Lung (tissue), 11 donors: ENCODE measurements at regions not wholly inside any gene's neighbourhood (a gene's known extent, or its start where the extent isn't known, plus 50 kb on each side); places are given as distances from the start of the nearest gene placed in this dataset.
"Not testable (repeated sequence)": the region's sequence is repeated elsewhere in the genome, so short reads cannot be mapped to it uniquely, and the experiment has no call there.

Experiments
- ATAC-seq: fragments of 200-7000 bp; cut with Tn5 transposase; one replicate; pipeline ENCODE4 v1.9.1; 2020; ENCODE audit warnings: moderate number of reproducible peaks; ENCODE audit not compliant: insufficient read depth, low FRiP score
- DNase-seq, 3 donors: peaks; one replicate each; pipeline ENCODE4 v3.0.0-alpha.2; 2013 to 2017
- H3K27ac ChIP-seq, 2 donors: one replicate each; pipeline ENCODE4 v1.5.1; 2013; ENCODE audit warnings: mild to moderate bottlenecking in 2 of 2, moderate library complexity in 2 of 2, control low read depth in 1 of 2, inconsistent platforms in 1 of 2, low read depth in 1 of 2, low read length in 1 of 2
- H3K27me3 ChIP-seq, 3 donors: one replicate each; pipeline ENCODE4 v1.5.1; 2013; ENCODE audit warnings: low read length in 2 of 3; ENCODE audit not compliant: control insufficient read depth in 3 of 3, insufficient read depth in 3 of 3
- H3K36me3 ChIP-seq, 4 donors: one replicate each; pipeline ENCODE4 v1.5.1; 2013; ENCODE audit warnings: low read length in 4 of 4, mild to moderate bottlenecking in 1 of 4, moderate library complexity in 1 of 4; ENCODE audit not compliant: control insufficient read depth in 4 of 4, insufficient read depth in 4 of 4
- H3K4me1 ChIP-seq, 5 donors: one replicate each; pipeline ENCODE4 v1.5.1; 2013; ENCODE audit warnings: low read length in 5 of 5, mild to moderate bottlenecking in 2 of 5, moderate library complexity in 1 of 5; ENCODE audit not compliant: control insufficient read depth in 5 of 5, insufficient read depth in 5 of 5
- H3K4me3 ChIP-seq: one replicate; pipeline ENCODE4 v1.5.1; 2013; ENCODE audit warnings: mild to moderate bottlenecking, control low read depth, moderate library complexity
- H3K9ac ChIP-seq, 2 donors: one replicate each; pipeline ENCODE4 v1.5.1; 2013; ENCODE audit warnings: low read length in 2 of 2, control low read depth in 1 of 2; ENCODE audit not compliant: insufficient read depth in 1 of 2
- H3K9me3 ChIP-seq, 4 donors: one replicate each; pipeline ENCODE4 v1.5.1; 2013; ENCODE audit warnings: low read length in 3 of 4, mild to moderate bottlenecking in 1 of 4, moderate library complexity in 1 of 4; ENCODE audit not compliant: control insufficient read depth in 4 of 4, insufficient read depth in 3 of 4
- CTCF ChIP-seq: IDR thresholded peaks from 2 replicates; pipeline ENCODE4 v1.5.1; 2012; ENCODE audit warnings: mild to moderate bottlenecking; ENCODE audit errors: control extremely low read depth, extremely low read depth
- WGBS, 2 donors: extraction: QIAGEN DNeasy Blood & Tissue Kit; methylation state at CpG; one replicate each; pipeline ENCODE4 v1.1.7; 2013; 5-methylcytosine and 5-hydroxymethylcytosine counted together
- donor health status: control.
- donor health status: control.
- donor health status: Bipolar disorder and iron deficiency.
- donor health status: healthy.
- donor health status: DM: yes; HTN: yes; CAD: no.

GRCh38 chr1:2956576-2956975, 64.7 kb upstream of the ACTRT2 start:
- 18 to 43% methylated on average over 1 of the region's 1 CpG for WGBS, 2 donors
- TF ChIP-seq CTCF = no peak
- DNase-seq (no peak), ATAC-seq (no peak)
- Histone ChIP-seq H3K36me3 (no peaks in the 10 kb centered on the region), H3K27me3 (no peaks in the 10 kb centered on the region), H3K4me3 (no peak overlapping the region), H3K9me3 (peaks cover 0 to 22% (median 3%) of the 10 kb centered on the region in 4 donors), H3K9ac (no peak overlapping the region), H3K4me1 (peaks cover 0 to 4% (median 0%) of the 10 kb centered on the region in 5 donors), H3K27ac (no peak overlapping the region)

- no peak for DNase-seq
- peaks cover 0 to 20% (median 3%) of the 10 kb centered on the region in 4 donors for H3K9me3 ChIP-seq
Measured at GRCh38 chr1:2957329-2957728, 63.9 kb upstream of the ACTRT2 start.

GRCh38 chr1:2959881-2960280, 61.4 kb upstream of the ACTRT2 start:
- H3K36me3 ChIP-seq, ATAC-seq, DNase-seq, H3K27me3 ChIP-seq, H3K27ac ChIP-seq, H3K4me3 ChIP-seq, H3K4me1 ChIP-seq, H3K9ac ChIP-seq: not testable (repeated sequence)
- 70 to 73% methylated on average over 21 of the region's 21 CpGs for WGBS, 2 donors
- peaks cover 0 to 16% (median 2%) of the 10 kb centered on the region in 4 donors for H3K9me3 ChIP-seq

More at GRCh38 chr1:2957329-2957728, 63.9 kb upstream of the ACTRT2 start:
- H3K9ac ChIP-seq = no peak overlapping the region
- no peak overlapping the region for H3K27ac ChIP-seq
- TF ChIP-seq CTCF = no peak
- ATAC-seq = no peak
- H3K27me3 ChIP-seq = no peaks in the 10 kb centered on the region
- H3K4me3 ChIP-seq = no peak overlapping the region
- no peaks in the 10 kb centered on the region for H3K36me3 ChIP-seq
- no peaks in the 10 kb centered on the region for H3K4me1 ChIP-seq

- H3K27me3 ChIP-seq = peaks cover 0 to 2% (median 0%) of the 10 kb centered on the region in 3 donors
- DNase-seq = no peak
Measured at GRCh38 chr1:2961081-2961480, 60.2 kb upstream of the ACTRT2 start.

More at GRCh38 chr1:2961081-2961480, 60.2 kb upstream of the ACTRT2 start:
- Histone ChIP-seq H3K4me3 (no peak overlapping the region), H3K4me1 (peaks cover 0 to 1% (median 0%) of the 10 kb centered on the region in 5 donors), H3K9ac (no peak overlapping the region), H3K27ac (no peak overlapping the region), H3K9me3 (peaks cover 0 to 10% (median 2%) of the 10 kb centered on the region in 4 donors), H3K36me3 (no peaks in the 10 kb centered on the region)
- no peak for ATAC-seq
- TF ChIP-seq CTCF = no peak
- 91 to 92% methylated on average over 7 of the region's 7 CpGs for WGBS, 2 donors
